ENCODE measurements at regions not wholly inside any gene's neighbourhood (a gene's known extent, or its start where the extent isn't known, plus 50 kb on each side); places are given as distances from the start of the nearest gene placed in this dataset.

GRCh38 chr2:193776988-193777387, 1582.3 kb upstream of the TMEFF2 start:
- Histone ChIP-seq H3K4me1 (replicated peaks in 1 of 2) (no peaks in the 10 kb centered on the region), H3K27ac (no peak overlapping the region), H3K4me3 (no peak overlapping the region)
- whole genome bisulfite sequencing, 10 experiments, result 14 to 100% (median 76%) methylated on average over 1 of the region's 1 CpG; no CpG with 5 or more reads in 2 of the 10 experiments
- ATAC-seq (replicated peaks in 6 of 8), result no peak
- in situ Hi-C loops (cut with MboI; ENCODE audit: low pct_unique_long_range_greater_than_20kb in 2 of 9, low sequenced_read_pairs in 9 of 9, unreplicated experiment in 9 of 9), result no loop called here

- in situ Hi-C loops (cut with MboI; ENCODE audit: low pct_unique_long_range_greater_than_20kb in 2 of 9, low sequenced_read_pairs in 9 of 9, unreplicated experiment in 9 of 9), result no loop called here
- no peak overlapping the region for H3K4me3 ChIP-seq
- 0 to 93% (median 69%) methylated on average over 1 to 2 of the region's 2 CpGs; no CpG with 5 or more reads in 2 of the 10 experiments for WGBS, 10 experiments
- no peak for ATAC-seq (replicated peaks in 6 of 8)
- H3K27ac ChIP-seq, result no peak overlapping the region
- H3K4me1 ChIP-seq (replicated peaks in 1 of 2), result no peaks in the 10 kb centered on the region
Measured at GRCh38 chr2:193774166-193774565, 1579.4 kb upstream of the TMEFF2 start.

GRCh38 chr2:193751299-193751698, 1556.6 kb upstream of the TMEFF2 start:
- 0 to 100% (median 80%) methylated on average over 1 to 2 of the region's 2 CpGs; no CpG with 5 or more reads in 1 of the 10 experiments for WGBS, 10 experiments
- Histone ChIP-seq H3K27ac (no peak overlapping the region), H3K4me3 (no peak overlapping the region), H3K4me1 (replicated peaks in 1 of 2) (no peaks in the 10 kb centered on the region)
- ATAC-seq (replicated peaks in 6 of 8), result no peak
- in situ Hi-C loops (cut with MboI; ENCODE audit: low pct_unique_long_range_greater_than_20kb in 2 of 9, low sequenced_read_pairs in 9 of 9, unreplicated experiment in 9 of 9), result no loop called here

GRCh38 chr2:193749485-193749884, 1554.8 kb upstream of the TMEFF2 start:
- H3K4me3 ChIP-seq, result no peak overlapping the region
- ATAC-seq (replicated peaks in 6 of 8), result no peak
- in situ Hi-C loops (cut with MboI; ENCODE audit: low pct_unique_long_range_greater_than_20kb in 2 of 9, low sequenced_read_pairs in 9 of 9, unreplicated experiment in 9 of 9), result no loop called here
- no peaks in the 10 kb centered on the region for H3K4me1 ChIP-seq (replicated peaks in 1 of 2)
- no peak overlapping the region for H3K27ac ChIP-seq
- 0 to 100% (median 78%) methylated on average over 1 to 2 of the region's 2 CpGs for WGBS, 10 experiments

- in situ Hi-C loops (cut with MboI; ENCODE audit: low pct_unique_long_range_greater_than_20kb in 2 of 9, low sequenced_read_pairs in 9 of 9, unreplicated experiment in 9 of 9), result no loop called here
- WGBS, 10 experiments, result 0 to 80% (median 43%) methylated on average over 1 to 4 of the region's 4 CpGs
- Histone ChIP-seq H3K27ac (no peak overlapping the region), H3K4me3 (no peak overlapping the region), H3K4me1 (replicated peaks in 1 of 2) (no peaks in the 10 kb centered on the region)
- no peak for ATAC-seq (replicated peaks in 6 of 8)
Measured at GRCh38 chr2:193743089-193743488, 1548.4 kb upstream of the TMEFF2 start.

- no peak overlapping the region for H3K27ac ChIP-seq
- ATAC-seq (replicated peaks in 6 of 8), result no peak
- WGBS, 10 experiments, result 17 to 100% (median 80%) methylated on average over 1 to 3 of the region's 4 CpGs; no CpG with 5 or more reads in 5 of the 10 experiments
- in situ Hi-C loops (cut with MboI; ENCODE audit: low pct_unique_long_range_greater_than_20kb in 2 of 9, low sequenced_read_pairs in 9 of 9, unreplicated experiment in 9 of 9), result no loop called here
- no peak overlapping the region for H3K4me3 ChIP-seq
- no peaks in the 10 kb centered on the region for H3K4me1 ChIP-seq (replicated peaks in 1 of 2)
Measured at GRCh38 chr2:193738892-193739291, 1544.2 kb upstream of the TMEFF2 start.

GRCh38 chr2:193712912-193713311, 1518.2 kb upstream of the TMEFF2 start:
- in situ Hi-C loops (cut with MboI; ENCODE audit: low pct_unique_long_range_greater_than_20kb in 2 of 9, low sequenced_read_pairs in 9 of 9, unreplicated experiment in 9 of 9), result no loop called here
- no peaks in the 10 kb centered on the region for H3K4me1 ChIP-seq (replicated peaks in 1 of 2)
- no peak overlapping the region for H3K27ac ChIP-seq
- no peak overlapping the region for H3K4me3 ChIP-seq
- ATAC-seq (replicated peaks in 6 of 8), result no peak

GRCh38 chr2:193703411-193703810, 1508.7 kb upstream of the TMEFF2 start:
- WGBS, 10 experiments, result 0 to 100% (median 80%) methylated on average over 1 to 2 of the region's 2 CpGs; no CpG with 5 or more reads in 1 of the 10 experiments
- Histone ChIP-seq H3K27ac (no peak overlapping the region), H3K4me1 (replicated peaks in 1 of 2) (no peaks in the 10 kb centered on the region), H3K4me3 (no peak overlapping the region)
- no peak for ATAC-seq (replicated peaks in 6 of 8)
- in situ Hi-C loops (cut with MboI; ENCODE audit: low pct_unique_long_range_greater_than_20kb in 2 of 9, low sequenced_read_pairs in 9 of 9, unreplicated experiment in 9 of 9), result no loop called here

GRCh38 chr2:193701484-193701883, 1506.8 kb upstream of the TMEFF2 start:
- no peak overlapping the region for H3K4me3 ChIP-seq
- no peaks in the 10 kb centered on the region for H3K4me1 ChIP-seq (replicated peaks in 1 of 2)
- 15 to 87% (median 80%) methylated on average over 1 to 3 of the region's 3 CpGs; no CpG with 5 or more reads in 3 of the 10 experiments for WGBS, 10 experiments
- in situ Hi-C loops (cut with MboI; ENCODE audit: low pct_unique_long_range_greater_than_20kb in 2 of 9, low sequenced_read_pairs in 9 of 9, unreplicated experiment in 9 of 9), result no loop called here
- ATAC-seq (replicated peaks in 6 of 8), result no peak
- no peak overlapping the region for H3K27ac ChIP-seq

GRCh38 chr2:193695367-193695766, 1500.6 kb upstream of the TMEFF2 start:
- no peaks in the 10 kb centered on the region for H3K4me1 ChIP-seq (replicated peaks in 1 of 2)
- in situ Hi-C loops (cut with MboI; ENCODE audit: low pct_unique_long_range_greater_than_20kb in 2 of 9, low sequenced_read_pairs in 9 of 9, unreplicated experiment in 9 of 9), result no loop called here
- H3K27ac ChIP-seq, result no peak overlapping the region
- H3K4me3 ChIP-seq, result no peak overlapping the region
- peak in 3 of 8 experiments; percentile 63 to 77 (median 76) for ATAC-seq (replicated peaks in 6 of 8)
- WGBS, 10 experiments, result 0 to 100% (median 30%) methylated on average over 1 of the region's 1 CpG; no CpG with 5 or more reads in 3 of the 10 experiments

GRCh38 chr2:193693758-193694157, 1499.0 kb upstream of the TMEFF2 start:
- Histone ChIP-seq H3K4me1 (replicated peaks in 1 of 2) (no peaks in the 10 kb centered on the region), H3K27ac (no peak overlapping the region), H3K4me3 (no peak overlapping the region)
- in situ Hi-C loops (cut with MboI; ENCODE audit: low pct_unique_long_range_greater_than_20kb in 2 of 9, low sequenced_read_pairs in 9 of 9, unreplicated experiment in 9 of 9), result no loop called here
- peak in 1 of 8 experiments; percentile 57 for ATAC-seq (replicated peaks in 6 of 8)
- 19 to 100% (median 69%) methylated on average over 1 to 3 of the region's 3 CpGs for WGBS, 10 experiments

GRCh38 chr2:193690572-193690971, 1495.8 kb upstream of the TMEFF2 start:
- Histone ChIP-seq H3K4me3 (no peak overlapping the region), H3K4me1 (replicated peaks in 1 of 2) (no peaks in the 10 kb centered on the region), H3K27ac (no peak overlapping the region)
- in situ Hi-C loops (cut with MboI; ENCODE audit: low pct_unique_long_range_greater_than_20kb in 2 of 9, low sequenced_read_pairs in 9 of 9, unreplicated experiment in 9 of 9), result no loop called here
- no peak for ATAC-seq (replicated peaks in 6 of 8)
- WGBS, 10 experiments, result 50 to 100% (median 80%) methylated on average over 1 to 2 of the region's 2 CpGs; no CpG with 5 or more reads in 3 of the 10 experiments

GRCh38 chr2:193687195-193687594, 1492.5 kb upstream of the TMEFF2 start:
- Histone ChIP-seq H3K4me3 (no peak overlapping the region), H3K27ac (no peak overlapping the region), H3K4me1 (replicated peaks in 1 of 2) (no peaks in the 10 kb centered on the region)
- in situ Hi-C loops (cut with MboI; ENCODE audit: low pct_unique_long_range_greater_than_20kb in 2 of 9, low sequenced_read_pairs in 9 of 9, unreplicated experiment in 9 of 9), result no loop called here
- no peak for ATAC-seq (replicated peaks in 6 of 8)
- WGBS, 10 experiments, result 13 to 100% (median 89%) methylated on average over 1 to 4 of the region's 4 CpGs

GRCh38 chr2:193679847-193680246, 1485.1 kb upstream of the TMEFF2 start:
- no peak overlapping the region for H3K4me3 ChIP-seq
- 0 to 50% (median 0%) methylated on average over 1 of the region's 1 CpG; no CpG with 5 or more reads in 5 of the 10 experiments for WGBS, 10 experiments
- no peaks in the 10 kb centered on the region for H3K4me1 ChIP-seq (replicated peaks in 1 of 2)
- no peak for ATAC-seq (replicated peaks in 6 of 8)
- in situ Hi-C loops (cut with MboI; ENCODE audit: low pct_unique_long_range_greater_than_20kb in 2 of 9, low sequenced_read_pairs in 9 of 9, unreplicated experiment in 9 of 9), result no loop called here
- no peak overlapping the region for H3K27ac ChIP-seq

All from motor neuron (in vitro differentiated cells).